Mesenchymal stem cell (in vitro differentiated cells and primary cell): ENCODE measurements at regions not wholly inside any gene's neighbourhood (a gene's known extent, or its start where the extent isn't known, plus 50 kb on each side); places are given as distances from the start of the nearest gene placed in this dataset.

Experiments used
- DNase-seq: peaks from one replicate; pipeline ENCODE4 v3.0.0-alpha.2; 2013
- H2AFZ ChIP-seq: one replicate; pipeline ENCODE4 v1.6.1; 2013; ENCODE audit warnings: low read depth, mild to moderate bottlenecking, control low read depth, inconsistent platforms, low read length, moderate library complexity
- H2AK5ac ChIP-seq: 2 replicates; pipeline ENCODE4 v1.6.1; 2013; ENCODE audit warnings: low read length, moderate library complexity, mild to moderate bottlenecking, inconsistent platforms; ENCODE audit not compliant: severe bottlenecking
- H2BK120ac ChIP-seq: one replicate; pipeline ENCODE4 v1.6.1; 2013; ENCODE audit warnings: low read depth, mild to moderate bottlenecking, inconsistent platforms, low read length, moderate library complexity
- H2BK12ac ChIP-seq, 2 experiments: one replicate each; pipeline ENCODE4 v1.6.1; 2013; ENCODE audit warnings: inconsistent platforms in 2 of 2, low read length in 2 of 2, mild to moderate bottlenecking in 2 of 2, moderate library complexity in 2 of 2, control low read depth in 1 of 2
- H2BK15ac ChIP-seq: one replicate; pipeline ENCODE4 v1.6.1; 2013; ENCODE audit warnings: mild to moderate bottlenecking, low read depth, inconsistent platforms; ENCODE audit not compliant: poor library complexity, severe bottlenecking
- H2BK5ac ChIP-seq: 2 replicates; pipeline ENCODE4 v1.6.1; 2013; ENCODE audit warnings: low read depth, mild to moderate bottlenecking, low read length, control low read depth, inconsistent platforms; ENCODE audit not compliant: poor library complexity, severe bottlenecking
- H3K14ac ChIP-seq, 2 experiments: one replicate each; pipeline ENCODE4 v1.6.1; 2013; ENCODE audit warnings: inconsistent platforms in 2 of 2, low read length in 2 of 2, control low read depth in 1 of 2, mild to moderate bottlenecking in 1 of 2, moderate library complexity in 1 of 2
- H3K18ac ChIP-seq, 2 experiments: one replicate each; pipeline ENCODE4 v1.6.1; 2013; ENCODE audit warnings: inconsistent platforms in 2 of 2, low read length in 2 of 2, control low read depth in 1 of 2, low read depth in 1 of 2, mild to moderate bottlenecking in 1 of 2
- H3K23ac ChIP-seq, 2 experiments: one replicate each; pipeline ENCODE4 v1.6.1; 2013; ENCODE audit warnings: inconsistent platforms in 2 of 2, low read length in 2 of 2, mild to moderate bottlenecking in 2 of 2, moderate library complexity in 2 of 2, control low read depth in 1 of 2
- H3K27ac ChIP-seq: 2 replicates; pipeline ENCODE4 v1.5.1; 2013; ENCODE audit warnings: mild to moderate bottlenecking, moderate library complexity, low read length, control low read depth, inconsistent platforms; ENCODE audit not compliant: poor library complexity, severe bottlenecking
- H3K27me3 ChIP-seq, 2 experiments: 2 replicates each; pipeline versions ENCODE4 v1.6.1 to v1.7.0; 2013; ENCODE audit warnings: low read length in 2 of 2, mild to moderate bottlenecking in 2 of 2, moderate library complexity in 2 of 2, control low read depth in 1 of 2, inconsistent platforms in 1 of 2; ENCODE audit not compliant: control insufficient read depth in 1 of 2, insufficient read depth in 1 of 2
- H3K36me3 ChIP-seq, 2 experiments: 2 replicates each; pipeline versions ENCODE4 v1.6.1 to v1.7.0; 2013; ENCODE audit warnings: low read length in 2 of 2, control low read depth in 1 of 2, inconsistent platforms in 1 of 2, low read depth in 1 of 2, mild to moderate bottlenecking in 1 of 2; ENCODE audit not compliant: insufficient read depth in 2 of 2, control insufficient read depth in 1 of 2
- H3K4ac ChIP-seq, 2 experiments: one replicate each; pipeline ENCODE4 v1.6.1; 2013; ENCODE audit warnings: inconsistent platforms in 2 of 2, low read length in 2 of 2, mild to moderate bottlenecking in 2 of 2, moderate library complexity in 2 of 2, control low read depth in 1 of 2, low read depth in 1 of 2
- H3K4me1 ChIP-seq: 2 replicates; pipeline ENCODE4 v1.6.1; 2013; ENCODE audit warnings: low read depth, low read length, control low read depth; ENCODE audit not compliant: control insufficient read depth, insufficient read depth
- H3K4me2 ChIP-seq: 2 replicates; pipeline ENCODE4 v1.6.1; 2013; ENCODE audit warnings: low read length, mild to moderate bottlenecking, inconsistent platforms; ENCODE audit not compliant: poor library complexity, severe bottlenecking
- H3K4me3 ChIP-seq, 2 experiments: 2 replicates each; pipeline versions ENCODE4 v1.5.1 to v1.7.0; 2013; ENCODE audit warnings: low read length in 2 of 2, mild to moderate bottlenecking in 2 of 2, control low read depth in 1 of 2, low read depth in 1 of 2; ENCODE audit not compliant: insufficient read depth in 1 of 2
- H3K79me1 ChIP-seq: replicated peaks from 2 replicates; pipeline ENCODE4 v1.6.1; 2013; ENCODE audit warnings: mild to moderate bottlenecking, control low read depth, low read length, inconsistent platforms; ENCODE audit not compliant: poor library complexity, severe bottlenecking
- H3K9ac ChIP-seq: 2 replicates; pipeline ENCODE4 v1.7.0; 2013; ENCODE audit warnings: mild to moderate bottlenecking, low read length, moderate library complexity
- H3K9me3 ChIP-seq: 2 replicates; pipeline ENCODE4 v1.7.0; 2013; ENCODE audit warnings: mild to moderate bottlenecking, low read length; ENCODE audit not compliant: control insufficient read depth
- H4K8ac ChIP-seq: one replicate; pipeline ENCODE4 v1.6.1; 2013; ENCODE audit warnings: inconsistent platforms, mild to moderate bottlenecking, low read length, moderate library complexity
- H4K91ac ChIP-seq: one replicate; pipeline ENCODE4 v1.6.1; 2013; ENCODE audit warnings: mild to moderate bottlenecking, low read length, inconsistent platforms
- WGBS: methylation state at CpG from one replicate; pipeline ENCODE4 v1.1.7; 2013; ENCODE audit warnings: mixed read lengths; 5-methylcytosine and 5-hydroxymethylcytosine counted together

GRCh38 chr4:77376788-77377460, 219.9 kb downstream of the CCNG2 start:
- no peak overlapping the region for H3K9ac ChIP-seq
- no peak for DNase-seq
- H3K9me3 ChIP-seq: no peaks in the 10 kb centered on the region
- peak overlapping the region in 1 of 2 experiments; percentile 25 for H3K4ac ChIP-seq
- H2BK15ac ChIP-seq: no peak overlapping the region
- H2AFZ ChIP-seq: no peak overlapping the region
- no peak overlapping the region for H2BK5ac ChIP-seq
- no peak overlapping the region for H3K18ac ChIP-seq
- H3K27me3 ChIP-seq: peaks cover 62 to 69% of the 10 kb centered on the region in 2 experiments
- no peak overlapping the region for H3K4me3 ChIP-seq
- H3K36me3 ChIP-seq: no peaks in the 10 kb centered on the region
- H3K27ac ChIP-seq: no peak overlapping the region
- H3K4me1 ChIP-seq: no peaks in the 10 kb centered on the region
- no peaks in the 10 kb centered on the region for H3K79me1 ChIP-seq
- no peak overlapping the region for H3K14ac ChIP-seq
- H3K4me2 ChIP-seq: no peak overlapping the region
- H4K8ac ChIP-seq: no peak overlapping the region
- no peak overlapping the region for H3K23ac ChIP-seq
- no peak overlapping the region for H2BK12ac ChIP-seq
- H2BK120ac ChIP-seq: no peak overlapping the region
- WGBS: 55% methylated on average over 8 of the region's 8 CpGs
- H2AK5ac ChIP-seq: no peak overlapping the region
- no peak overlapping the region for H4K91ac ChIP-seq

- DNase-seq: no peak
- Histone ChIP-seq H3K27me3 (peaks cover 35 to 57% of the 10 kb centered on the region in 2 experiments), H3K4me3 (no peak overlapping the region), H2BK120ac (no peak overlapping the region), H3K4me2 (no peak overlapping the region), H3K4ac (no peak overlapping the region), H2BK5ac (no peak overlapping the region), H3K18ac (no peak overlapping the region), H3K23ac (no peak overlapping the region), H4K8ac (no peak overlapping the region), H4K91ac (no peak overlapping the region), H2AK5ac (no peak overlapping the region), H3K9me3 (no peaks in the 10 kb centered on the region), H2BK15ac (no peak overlapping the region), H3K27ac (no peak overlapping the region), H2BK12ac (no peak overlapping the region), H2AFZ (no peak overlapping the region), H3K36me3 (no peaks in the 10 kb centered on the region), H3K79me1 (no peaks in the 10 kb centered on the region), H3K9ac (no peak overlapping the region), H3K4me1 (no peaks in the 10 kb centered on the region), H3K14ac (no peak overlapping the region)
These were observed 221.5 kb upstream of the CXCL13 start for GRCh38 chr4:77384094-77384493.

GRCh38 chr4:77385124-77385969, 220.3 kb upstream of the CXCL13 start:
- Histone ChIP-seq H3K4ac (no peak overlapping the region), H3K27ac (no peak overlapping the region), H2BK12ac (no peak overlapping the region), H3K4me3 (no peak overlapping the region), H2BK5ac (no peak overlapping the region), H2BK120ac (no peak overlapping the region), H2AK5ac (no peak overlapping the region), H3K79me1 (no peaks in the 10 kb centered on the region), H3K4me2 (no peak overlapping the region), H3K9me3 (no peaks in the 10 kb centered on the region), H3K27me3 (peaks cover 35 to 47% of the 10 kb centered on the region in 2 experiments), H3K36me3 (no peaks in the 10 kb centered on the region), H4K8ac (no peak overlapping the region), H2BK15ac (no peak overlapping the region), H3K18ac (no peak overlapping the region), H3K9ac (no peak overlapping the region), H4K91ac (no peak overlapping the region), H3K14ac (no peak overlapping the region), H3K4me1 (no peaks in the 10 kb centered on the region), H2AFZ (no peak overlapping the region), H3K23ac (no peak overlapping the region)
- DNase-seq: peak; percentile 68
- 10% methylated on average over 4 of the region's 4 CpGs for WGBS

- Histone ChIP-seq H2AFZ (no peak overlapping the region), H3K4ac (no peak overlapping the region), H3K18ac (no peak overlapping the region), H3K79me1 (no peaks in the 10 kb centered on the region), H2AK5ac (no peak overlapping the region), H3K23ac (no peak overlapping the region), H4K8ac (no peak overlapping the region), H3K4me3 (no peak overlapping the region), H3K9ac (no peak overlapping the region), H2BK5ac (no peak overlapping the region), H4K91ac (no peak overlapping the region), H3K27me3 (peaks cover 12 to 37% of the 10 kb centered on the region in 2 experiments), H3K4me1 (no peaks in the 10 kb centered on the region), H2BK15ac (no peak overlapping the region), H2BK12ac (no peak overlapping the region), H2BK120ac (no peak overlapping the region), H3K27ac (no peak overlapping the region), H3K4me2 (no peak overlapping the region), H3K14ac (no peak overlapping the region), H3K9me3 (no peaks in the 10 kb centered on the region), H3K36me3 (no peaks in the 10 kb centered on the region)
- 90% methylated on average over 3 of the region's 5 CpGs for WGBS
- DNase-seq: no peak
These were observed 211.6 kb upstream of the CXCL13 start for GRCh38 chr4:77393996-77394395.
